HFF-Myc (cell line): ENCODE measurements at regions not wholly inside any gene's neighbourhood (a gene's known extent, or its start where the extent isn't known, plus 50 kb on each side); places are given as distances from the start of the nearest gene placed in this dataset.

ENCODE experiments used
- DNase-seq: peaks from one replicate; pipeline ENCODE4 v3.0.0-alpha.2; 2011; ENCODE audit warnings: low read depth; ENCODE audit errors: extremely low read depth
- H3K4me3 ChIP-seq: replicated peaks from 2 replicates; pipeline ENCODE4 v1.5.1; 2011; ENCODE audit warnings: low read depth, mild to moderate bottlenecking, control low read depth, low read length
- CTCF ChIP-seq: IDR thresholded peaks from 2 replicates; pipeline ENCODE4 v1.5.1; 2012; ENCODE audit warnings: mild to moderate bottlenecking, low read depth, low read length, control low read depth; ENCODE audit errors: missing control alignments

DNA sequence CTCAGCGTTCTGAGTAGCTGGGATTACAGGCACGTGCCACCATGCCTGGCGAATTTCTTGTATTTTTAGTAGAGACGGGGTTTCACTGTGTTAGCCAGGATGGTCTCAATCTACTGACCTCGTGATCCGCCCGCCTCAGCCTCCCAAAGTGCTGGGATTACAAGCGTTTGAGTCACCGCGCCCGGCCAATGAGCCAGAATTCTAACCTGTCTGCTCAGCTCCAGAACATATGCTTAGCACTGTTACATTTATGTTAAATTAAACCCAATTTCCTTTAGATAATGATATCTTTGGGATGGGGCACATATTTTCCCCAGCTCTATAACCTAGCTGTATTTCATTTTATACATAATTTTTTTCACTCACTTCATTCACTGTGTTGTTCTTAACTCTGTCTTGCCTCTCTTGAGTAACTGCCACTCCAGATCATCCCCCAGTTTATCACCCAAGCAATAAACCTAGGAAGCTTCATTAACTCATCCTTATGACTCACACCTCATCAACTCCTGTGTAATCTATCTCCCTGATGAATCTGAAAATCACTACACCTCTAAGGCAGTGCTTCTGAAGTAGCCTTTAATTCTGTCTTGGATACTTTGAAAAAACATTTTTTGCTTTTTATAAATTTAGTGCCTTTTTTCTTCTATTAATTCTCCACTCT, 559.7 kb upstream of the ZWINT start:
- DNase-seq, result no peak
- TF ChIP-seq CTCF, result no peak

DNA sequence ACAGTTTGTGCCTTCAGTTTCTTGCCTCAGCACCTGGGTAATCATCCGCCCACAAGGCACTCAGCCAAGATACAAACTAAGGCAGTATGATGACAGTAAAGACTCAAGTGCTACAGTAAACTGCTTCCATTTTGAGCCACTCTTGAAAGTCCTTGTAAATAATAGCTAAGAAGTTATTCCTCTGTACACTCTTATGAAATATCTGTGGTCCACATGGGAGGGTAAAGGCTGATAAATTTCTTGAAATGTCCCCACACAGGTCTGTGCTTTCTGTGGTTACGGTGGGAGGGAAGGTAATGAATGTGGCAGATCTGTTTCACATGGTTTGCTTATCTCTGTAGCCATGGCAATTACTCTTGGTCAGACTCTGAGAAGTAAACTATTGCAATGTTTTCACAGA, 551.0 kb upstream of the ZWINT start:
- DNase-seq, result no peak
- H3K4me3 ChIP-seq, result no peak overlapping the region
- TF ChIP-seq CTCF, result no peak

More for the DNA sequence above, 559.7 kb upstream of the ZWINT start:
- no peak overlapping the region for H3K4me3 ChIP-seq

DNA sequence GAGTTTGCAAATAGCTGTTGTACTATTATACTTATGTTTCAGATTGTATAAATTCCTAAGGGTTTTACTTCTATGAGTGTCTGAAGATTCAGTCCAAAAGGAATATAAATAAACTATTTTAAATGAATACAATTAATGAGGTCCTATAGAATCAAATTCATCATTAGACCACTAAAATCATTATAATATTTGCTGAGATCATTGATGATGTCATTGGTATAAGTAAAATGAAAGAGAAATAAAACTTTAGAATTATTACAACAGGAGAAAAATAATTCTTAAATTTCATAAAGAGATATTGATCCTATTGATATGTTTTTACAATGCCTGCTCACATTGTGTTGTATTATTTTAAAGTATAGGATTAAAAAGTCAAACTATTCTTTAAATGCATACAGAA, 544.0 kb upstream of the ZWINT start:
- TF ChIP-seq CTCF, result no peak
- no peak overlapping the region for H3K4me3 ChIP-seq
- no peak for DNase-seq

- no peak for DNase-seq
- no peak overlapping the region for H3K4me3 ChIP-seq
- no peak for TF ChIP-seq CTCF
These were observed 541.5 kb upstream of the ZWINT start for GRCh38 chr10:56902554-56902953.

DNA sequence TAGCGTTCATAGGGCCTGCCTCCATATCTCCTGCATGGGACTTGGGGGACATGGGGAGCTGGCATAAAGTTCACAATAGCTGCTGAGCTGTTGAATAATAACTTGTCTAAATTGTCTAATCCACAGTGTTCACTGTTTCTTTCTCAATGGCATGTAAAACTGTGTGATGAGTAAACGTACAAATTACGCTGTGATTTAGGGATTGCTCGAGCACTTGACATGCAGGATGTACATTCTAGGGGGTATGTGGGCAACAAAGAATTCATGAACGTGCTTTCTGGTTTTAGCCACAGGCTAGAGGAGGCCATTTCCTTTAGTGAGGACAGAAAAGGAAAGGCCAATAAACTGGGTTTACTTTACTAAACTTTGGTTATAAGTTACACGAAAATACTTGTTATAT, 534.2 kb upstream of the ZWINT start:
- DNase-seq, result no peak
- H3K4me3 ChIP-seq, result no peak overlapping the region
- no peak for TF ChIP-seq CTCF

DNA sequence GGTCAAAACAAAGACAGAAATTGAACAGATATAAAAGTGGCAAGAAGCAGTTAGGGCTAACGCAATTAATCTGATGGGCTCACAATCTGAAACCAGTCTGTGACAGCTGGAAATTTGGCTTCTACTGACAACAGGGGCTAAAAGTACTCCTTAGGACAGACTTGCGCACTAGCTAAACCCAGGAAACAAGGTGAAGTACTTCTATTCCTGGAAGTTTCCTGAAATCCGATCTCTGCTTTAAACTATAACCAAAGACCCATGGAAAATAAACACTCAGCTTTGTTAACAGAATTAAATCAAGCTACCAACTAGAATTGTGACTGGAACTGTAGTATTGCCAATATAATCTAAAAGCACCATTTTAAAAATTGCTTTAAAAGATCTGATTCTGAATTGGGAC, 520.2 kb upstream of the ZWINT start:
- no peak for DNase-seq
- no peak for TF ChIP-seq CTCF
- no peak overlapping the region for H3K4me3 ChIP-seq

- no peak overlapping the region for H3K4me3 ChIP-seq
- TF ChIP-seq CTCF, result no peak
- DNase-seq, result no peak
These were observed 519.5 kb upstream of the ZWINT start for GRCh38 chr10:56880606-56881005.
